ENCODE measurements at regions not wholly inside any gene's neighbourhood (a gene's known extent, or its start where the extent isn't known, plus 50 kb on each side); places are given as distances from the start of the nearest gene placed in this dataset.

DNA sequence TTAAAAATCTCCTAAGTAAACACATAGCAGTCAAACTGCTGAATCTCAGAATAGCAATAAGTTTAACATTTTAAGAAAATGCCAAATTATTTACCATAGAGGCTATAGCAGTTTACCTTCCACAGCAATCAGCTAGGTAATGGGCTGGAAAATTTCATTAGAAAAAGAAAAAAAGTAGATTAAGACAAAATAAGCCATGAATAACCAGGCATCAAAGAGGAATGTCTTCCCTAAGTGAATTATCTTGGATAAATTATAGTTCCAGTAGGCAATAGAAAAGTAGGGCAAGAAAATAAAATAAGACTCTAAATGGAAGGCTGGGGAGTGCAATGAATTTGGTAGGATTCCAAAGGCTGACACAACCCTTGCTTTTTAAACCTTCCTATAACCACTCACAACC lies 722.8 kb downstream of the TRAM1L1 start:
- TF ChIP-seq, protein P1, sequence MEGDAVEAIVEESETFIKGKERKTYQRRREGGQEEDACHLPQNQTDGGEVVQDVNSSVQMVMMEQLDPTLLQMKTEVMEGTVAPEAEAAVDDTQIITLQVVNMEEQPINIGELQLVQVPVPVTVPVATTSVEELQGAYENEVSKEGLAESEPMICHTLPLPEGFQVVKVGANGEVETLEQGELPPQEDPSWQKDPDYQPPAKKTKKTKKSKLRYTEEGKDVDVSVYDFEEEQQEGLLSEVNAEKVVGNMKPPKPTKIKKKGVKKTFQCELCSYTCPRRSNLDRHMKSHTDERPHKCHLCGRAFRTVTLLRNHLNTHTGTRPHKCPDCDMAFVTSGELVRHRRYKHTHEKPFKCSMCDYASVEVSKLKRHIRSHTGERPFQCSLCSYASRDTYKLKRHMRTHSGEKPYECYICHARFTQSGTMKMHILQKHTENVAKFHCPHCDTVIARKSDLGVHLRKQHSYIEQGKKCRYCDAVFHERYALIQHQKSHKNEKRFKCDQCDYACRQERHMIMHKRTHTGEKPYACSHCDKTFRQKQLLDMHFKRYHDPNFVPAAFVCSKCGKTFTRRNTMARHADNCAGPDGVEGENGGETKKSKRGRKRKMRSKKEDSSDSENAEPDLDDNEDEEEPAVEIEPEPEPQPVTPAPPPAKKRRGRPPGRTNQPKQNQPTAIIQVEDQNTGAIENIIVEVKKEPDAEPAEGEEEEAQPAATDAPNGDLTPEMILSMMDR (IDR thresholded peaks at IDR 0.05) = no peak
- no peak for TF ChIP-seq ZFX (IDR thresholded peaks at IDR 0.05; ENCODE audit: borderline replicate concordance)
- no peak overlapping the region for H3K27ac ChIP-seq

DNA sequence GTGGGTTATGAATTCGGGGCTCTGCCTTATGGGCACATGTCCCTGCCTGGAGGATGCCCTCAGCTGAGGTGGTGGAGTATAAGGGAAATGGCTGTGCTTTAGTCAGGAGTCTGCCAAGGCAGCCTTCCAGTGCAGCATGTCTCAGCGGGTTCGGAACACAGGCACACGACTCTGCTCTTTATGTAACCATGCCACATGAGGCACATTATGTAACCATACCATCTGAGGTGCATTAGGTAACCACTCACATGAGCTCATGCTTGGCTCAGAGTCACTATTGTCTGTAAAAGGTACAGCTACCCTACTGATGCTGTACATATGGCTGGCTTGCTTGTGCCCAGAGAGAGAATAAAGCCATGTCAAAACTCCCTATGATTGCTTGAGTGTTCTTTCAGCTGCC lies 723.6 kb downstream of the TRAM1L1 start:
- TF ChIP-seq ZFX (IDR thresholded peaks at IDR 0.05; ENCODE audit: borderline replicate concordance) = no peak
- TF ChIP-seq, protein P1 (IDR thresholded peaks at IDR 0.05) = no peak
- no peak overlapping the region for H3K27ac ChIP-seq

DNA sequence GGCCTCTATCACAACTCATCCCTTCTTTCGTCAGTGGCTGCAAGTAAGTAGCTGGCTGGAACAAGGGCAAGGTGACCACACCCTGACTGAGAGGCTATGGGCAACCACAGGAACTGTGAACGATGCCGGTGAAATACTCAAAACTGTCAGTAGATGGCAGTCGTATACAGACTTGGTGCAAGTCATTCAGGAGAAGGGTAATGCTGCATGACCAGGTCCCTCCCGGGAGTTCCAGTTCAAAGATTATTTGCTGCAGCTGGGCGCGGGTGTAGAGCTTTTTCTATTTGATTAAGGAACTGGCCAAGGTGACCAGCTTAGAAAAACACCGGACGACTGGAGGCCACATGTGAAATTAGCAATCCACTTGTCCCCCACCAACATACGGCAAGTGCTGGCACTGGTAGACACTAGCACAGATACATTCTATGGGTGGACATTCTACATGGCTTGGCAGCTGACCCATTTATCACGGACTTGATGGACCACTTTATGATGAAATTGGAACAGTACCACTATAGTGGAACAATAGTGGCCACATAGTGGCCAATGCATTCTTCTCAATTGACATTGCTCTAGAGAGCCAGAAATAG lies 726.6 kb downstream of the TRAM1L1 start:
- no peak for TF ChIP-seq ZFX (IDR thresholded peaks at IDR 0.05; ENCODE audit: borderline replicate concordance)
- TF ChIP-seq, protein P1 (IDR thresholded peaks at IDR 0.05) = peak; percentile 35
- no peak overlapping the region for H3K27ac ChIP-seq

DNA sequence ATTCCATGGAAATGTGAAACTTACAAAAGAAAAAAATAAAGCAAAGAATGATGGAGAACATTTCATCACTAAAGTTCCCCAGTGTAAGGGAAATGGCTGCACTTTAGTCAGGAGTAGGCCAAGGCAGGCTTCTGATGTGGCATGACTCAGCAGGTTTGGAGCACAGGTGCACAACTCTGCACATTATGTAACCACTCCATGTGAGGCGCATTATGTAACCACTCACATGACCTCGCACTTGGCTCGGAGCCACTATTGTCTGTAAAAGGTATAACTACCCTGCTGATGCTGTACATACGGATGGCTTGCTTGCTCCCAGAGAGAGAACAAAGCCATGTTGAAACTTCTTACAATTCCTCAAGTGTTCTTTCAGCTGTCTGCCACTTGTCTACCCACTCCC lies 727.6 kb downstream of the TRAM1L1 start:
- TF ChIP-seq, protein P1 (IDR thresholded peaks at IDR 0.05) = no peak
- TF ChIP-seq ZFX (IDR thresholded peaks at IDR 0.05; ENCODE audit: borderline replicate concordance) = no peak
- no peak overlapping the region for H3K27ac ChIP-seq

DNA sequence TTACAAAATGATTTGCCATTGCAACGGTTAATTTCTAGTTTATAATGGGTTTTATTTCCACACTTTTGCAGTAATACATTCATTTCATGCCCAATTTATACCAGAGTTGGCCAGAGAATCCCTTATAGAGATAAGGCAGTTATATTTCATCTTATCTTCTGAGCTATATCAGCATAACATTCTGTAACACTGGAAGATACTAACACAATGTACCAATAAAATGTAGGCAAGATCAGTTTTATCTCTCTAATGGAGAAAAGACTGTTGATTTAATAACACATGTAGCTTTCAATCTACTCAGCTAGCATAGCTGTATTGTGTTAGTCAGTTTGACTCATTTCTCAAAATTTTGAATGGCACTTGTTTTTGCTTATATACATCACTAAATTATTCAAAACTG lies 738.6 kb downstream of the TRAM1L1 start:
- TF ChIP-seq, protein P1 (IDR thresholded peaks at IDR 0.05) = no peak
- no peak for TF ChIP-seq ZFX (IDR thresholded peaks at IDR 0.05; ENCODE audit: borderline replicate concordance)

DNA sequence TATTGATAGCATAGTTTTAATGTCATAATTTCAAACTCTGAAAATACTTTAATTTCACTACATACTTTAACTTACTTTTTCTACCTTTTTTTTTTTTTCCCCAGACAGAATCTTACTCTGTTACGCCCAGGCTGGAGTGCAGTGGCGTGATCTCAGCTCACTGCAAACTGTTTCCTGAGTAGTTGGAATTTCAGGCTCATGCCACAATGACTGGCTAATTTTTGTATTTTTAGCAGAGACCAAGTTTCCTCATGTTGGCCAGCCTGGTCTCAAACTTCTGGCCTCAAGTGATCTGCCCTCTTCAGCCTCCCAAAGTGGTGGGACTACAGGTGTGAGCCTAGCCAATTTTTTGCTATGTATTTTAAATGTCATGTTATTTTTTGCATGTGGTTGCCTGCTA lies 741.6 kb downstream of the TRAM1L1 start:
- H3K27ac ChIP-seq = no peak overlapping the region
- no peak for TF ChIP-seq ZFX (IDR thresholded peaks at IDR 0.05; ENCODE audit: borderline replicate concordance)
- TF ChIP-seq, protein P1 (IDR thresholded peaks at IDR 0.05) = no peak

More for the DNA sequence above, 738.6 kb downstream of the TRAM1L1 start:
- peak overlapping the region; percentile 51 for H3K27ac ChIP-seq

DNA sequence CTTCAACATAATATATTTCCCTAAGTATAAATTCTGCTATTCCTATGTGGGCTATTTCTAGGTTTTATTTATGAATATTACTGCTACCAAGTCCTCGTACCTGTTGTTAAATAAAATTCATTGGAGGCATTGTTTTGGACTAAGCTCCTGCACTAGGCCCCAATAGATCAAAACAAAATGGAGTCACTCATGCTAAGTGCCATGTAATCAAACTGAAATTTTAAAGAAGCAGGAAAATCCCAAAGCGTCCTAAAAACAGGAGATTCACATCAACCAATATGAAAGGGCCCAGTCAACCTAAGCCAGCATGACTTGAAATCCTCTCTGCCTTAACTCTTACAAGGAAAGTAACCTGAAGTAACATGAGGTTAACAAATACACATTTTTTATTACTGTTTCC lies 743.2 kb downstream of the TRAM1L1 start:
- no peak overlapping the region; the same call in 1 of the 2 replicates for H3K27ac ChIP-seq
- TF ChIP-seq, protein P1 (IDR thresholded peaks at IDR 0.05) = no peak
- no peak for TF ChIP-seq ZFX (IDR thresholded peaks at IDR 0.05; ENCODE audit: borderline replicate concordance)

All from 22Rv1 (cell line).